ENCODE measurements at regions not wholly inside any gene's neighbourhood (a gene's known extent, or its start where the extent isn't known, plus 50 kb on each side); places are given as distances from the start of the nearest gene placed in this dataset.

- no peak for DNase-seq
- Histone ChIP-seq H3K9me3 (replicated peaks in 1 of 3) (no peaks in the 10 kb centered on the region), H3K27me3 (no peaks in the 10 kb centered on the region), H3K36me3 (replicated peaks in 1 of 2) (no peaks in the 10 kb centered on the region), H3K27ac (peak overlapping the region in 1 of 5 donors; percentile 5), H3K4me1 (replicated peaks in 1 of 2) (peaks cover 0 to 8% of the 10 kb centered on the region in 2 donors), H3K4me3 (no peak overlapping the region)
- WGBS, 4 donors: 88 to 94% (median 92%) methylated on average over 3 of the region's 3 CpGs
- intact Hi-C loops (cut with DNase I): no loop called here
- TF ChIP-seq CTCF (IDR thresholded peaks at IDR 0.05) (no peak), POLR2A (IDR thresholded peaks at IDR 0.05) (no peak)
Observed at GRCh38 chr6:11920566-11920965, 91.5 kb upstream of the HIVEP1 start.

GRCh38 chr6:11919771-11920440, 92.2 kb upstream of the HIVEP1 start:
- Histone ChIP-seq H3K9me3 (replicated peaks in 1 of 3) (no peaks in the 10 kb centered on the region), H3K4me3 (no peak overlapping the region), H3K27me3 (no peaks in the 10 kb centered on the region), H3K4me1 (replicated peaks in 1 of 2) (peaks cover 0 to 8% of the 10 kb centered on the region in 2 donors), H3K27ac (no peak overlapping the region), H3K36me3 (replicated peaks in 1 of 2) (no peaks in the 10 kb centered on the region)
- WGBS, 4 donors: 85 to 91% (median 89%) methylated on average over 8 of the region's 8 CpGs
- intact Hi-C loops (cut with DNase I): no loop called here
- TF ChIP-seq CTCF (IDR thresholded peaks at IDR 0.05) (no peak), POLR2A (IDR thresholded peaks at IDR 0.05) (no peak)
- no peak for DNase-seq

GRCh38 chr6:11918739-11919605, 93.1 kb upstream of the HIVEP1 start:
- 74 to 84% (median 77%) methylated on average over 9 of the region's 9 CpGs for WGBS, 4 donors
- intact Hi-C loops (cut with DNase I): no loop called here
- no peaks in the 10 kb centered on the region for H3K36me3 ChIP-seq (replicated peaks in 1 of 2)
- peak overlapping the region in 1 of 5 donors; percentile 43 for H3K27ac ChIP-seq
- no peak overlapping the region for H3K4me3 ChIP-seq
- H3K4me1 ChIP-seq (replicated peaks in 1 of 2): peaks cover 0 to 8% of the 10 kb centered on the region in 2 donors
- DNase-seq: no peak
- TF ChIP-seq CTCF (IDR thresholded peaks at IDR 0.05): no peak
- TF ChIP-seq POLR2A (IDR thresholded peaks at IDR 0.05): no peak
- no peaks in the 10 kb centered on the region for H3K9me3 ChIP-seq (replicated peaks in 1 of 3)
- no peaks in the 10 kb centered on the region for H3K27me3 ChIP-seq

DNA sequence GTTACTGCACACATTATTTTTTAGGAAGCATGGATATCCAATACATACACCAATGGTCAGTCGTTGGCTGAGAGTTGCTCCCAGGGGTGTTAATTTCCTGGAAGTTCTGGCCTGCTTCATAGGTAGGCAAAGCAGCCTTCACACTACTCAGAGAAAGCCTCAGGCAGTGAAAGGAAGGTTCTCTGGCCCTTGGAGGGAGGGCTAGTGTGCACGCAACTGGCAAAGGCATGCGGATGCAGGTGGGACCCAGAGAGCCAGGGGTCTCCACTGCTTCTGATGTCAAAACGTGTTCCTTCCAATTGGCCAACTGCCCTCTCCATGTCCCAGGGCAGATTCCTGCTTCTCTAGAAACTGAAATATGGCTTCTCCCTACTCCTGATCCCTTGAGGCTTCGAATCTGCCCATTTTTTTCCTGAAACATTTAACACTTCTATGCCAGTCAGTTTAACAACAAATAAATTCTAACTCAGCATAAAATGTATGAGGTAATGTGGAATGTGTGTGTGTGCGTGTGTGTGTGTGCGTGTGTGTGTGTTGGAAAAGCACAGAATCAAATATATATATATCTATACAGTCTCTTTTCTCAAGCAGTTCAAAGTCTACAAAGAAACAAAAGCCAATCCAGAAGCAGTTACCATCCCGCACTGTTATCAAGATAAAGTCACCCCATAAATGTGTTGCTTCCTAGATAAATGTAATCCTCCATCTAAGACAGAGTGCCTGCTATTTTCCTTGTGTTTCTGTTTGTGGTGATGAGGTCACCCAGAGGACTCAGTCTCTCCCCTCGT, 94.0 kb upstream of the HIVEP1 start:
- no peak for DNase-seq
- H3K9me3 ChIP-seq (replicated peaks in 1 of 3): no peaks in the 10 kb centered on the region
- no peaks in the 10 kb centered on the region for H3K36me3 ChIP-seq (replicated peaks in 1 of 2)
- H3K27me3 ChIP-seq: no peaks in the 10 kb centered on the region
- H3K27ac ChIP-seq: peak overlapping the region in 1 of 5 donors; percentile 43
- no peak overlapping the region for H3K4me3 ChIP-seq
- TF ChIP-seq CTCF (IDR thresholded peaks at IDR 0.05) (no peak), POLR2A (IDR thresholded peaks at IDR 0.05) (no peak)
- intact Hi-C loops (cut with DNase I): no loop called here
- WGBS, 4 donors: 74 to 81% (median 75%) methylated on average over 8 to 9 of the region's 9 CpGs
- H3K4me1 ChIP-seq (replicated peaks in 1 of 2): peaks cover 0 to 8% of the 10 kb centered on the region in 2 donors

All from adrenal gland (tissue), 9 donors.